Nucleus accumbens (tissue), 56 donors: ENCODE measurements at regions not wholly inside any gene's neighbourhood (a gene's known extent, or its start where the extent isn't known, plus 50 kb on each side); places are given as distances from the start of the nearest gene placed in this dataset.
"Not testable (repeated sequence)": the region's sequence is repeated elsewhere in the genome, so short reads cannot be mapped to it uniquely, and the experiment has no call there.

Experiments
- DNase-seq, 56 donors: peaks; one replicate each; lab custom pipeline; 2025; lab: John Stamatoyannopoulos, UW

DNA sequence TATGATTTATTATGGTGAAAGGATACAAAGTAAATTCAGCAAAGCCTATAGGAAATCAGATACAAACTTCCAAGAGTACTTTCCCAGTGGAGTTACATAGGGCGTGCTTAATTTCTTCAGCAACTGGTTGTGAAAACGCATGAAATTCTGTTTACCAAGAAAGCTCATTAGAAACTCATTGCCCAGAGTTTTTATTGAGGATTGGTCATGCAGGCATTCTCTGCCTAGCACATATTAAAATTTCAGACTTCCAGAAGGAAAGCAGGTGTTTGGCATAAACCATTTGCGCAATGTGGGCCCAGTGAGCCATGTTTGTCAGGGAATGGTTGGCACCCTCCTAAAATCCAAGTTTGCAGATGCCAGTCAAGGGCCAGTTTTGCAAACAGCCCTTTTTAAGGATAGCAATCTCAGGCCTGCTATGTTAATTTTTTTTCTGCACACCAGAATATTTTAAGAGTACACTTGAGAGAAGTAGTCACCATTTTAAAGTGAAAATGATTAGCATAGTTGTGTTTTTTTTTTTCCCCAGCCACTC is 311.1 kb upstream of the CHD1 start:
- no peak for DNase-seq

DNA sequence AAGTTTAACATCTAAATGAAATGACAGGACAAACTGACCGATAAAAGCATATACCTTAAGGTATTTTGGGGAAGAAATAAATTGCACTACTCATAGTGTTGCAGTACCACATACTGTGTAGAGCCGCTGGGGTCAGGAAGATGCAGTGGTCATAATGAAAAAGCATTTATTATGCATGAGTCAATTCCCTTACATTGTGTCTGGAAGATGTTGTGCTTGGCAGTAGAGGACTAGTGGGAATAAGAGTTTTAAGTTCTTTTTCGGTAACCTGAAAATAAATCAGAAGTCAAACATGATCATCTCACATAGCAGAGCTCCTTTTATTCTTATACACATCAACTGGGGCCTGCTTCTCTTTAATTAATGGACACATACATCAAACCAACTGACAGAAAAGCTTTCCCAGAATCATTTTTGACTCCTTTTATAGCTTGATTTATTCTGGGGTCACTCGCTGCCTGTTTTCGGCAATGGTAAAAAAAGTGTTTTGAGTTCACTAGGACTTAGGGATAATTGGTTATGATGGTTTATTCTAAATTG is 262.5 kb upstream of the CHD1 start:
- DNase-seq, result no peak

DNA sequence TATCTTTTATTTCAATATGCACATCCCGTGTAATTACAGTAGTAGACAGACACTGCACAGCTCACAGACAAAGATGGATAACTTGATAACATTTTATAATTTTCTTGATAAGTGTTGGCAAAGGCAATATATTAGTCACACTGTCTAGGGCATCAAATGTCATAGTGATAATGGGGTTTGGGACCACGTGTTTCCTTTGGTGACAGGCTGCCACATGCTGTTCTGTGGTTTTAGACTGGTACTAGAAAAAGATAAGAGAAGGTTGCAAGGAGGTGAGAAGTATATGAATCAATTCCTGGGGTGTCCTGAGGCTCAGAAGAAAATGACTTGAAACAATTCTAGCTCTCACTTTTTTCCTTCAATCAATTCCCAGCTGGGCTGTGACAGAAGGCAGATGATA is 258.8 kb upstream of the CHD1 start:
- DNase-seq, result no peak

DNA sequence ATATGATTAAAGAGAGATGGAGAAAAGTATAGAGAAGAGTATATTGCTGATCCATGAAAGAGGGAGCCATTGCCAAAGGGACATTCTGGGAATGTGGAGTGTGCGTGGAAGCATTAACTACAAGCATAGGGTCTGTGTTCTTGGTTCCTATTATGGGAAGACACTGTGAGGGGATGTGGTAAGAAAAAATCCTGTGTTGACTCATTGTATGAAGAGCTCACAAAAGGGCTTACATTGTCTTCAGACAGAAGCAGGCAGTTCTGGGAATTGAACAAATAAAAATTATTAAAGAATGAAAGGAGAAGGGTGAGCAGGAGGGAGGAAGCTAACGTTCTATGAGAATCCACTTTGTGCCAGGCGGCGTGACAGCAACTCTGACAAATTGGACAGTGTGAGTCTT is 250.4 kb upstream of the CHD1 start:
- DNase-seq, result no peak

DNA sequence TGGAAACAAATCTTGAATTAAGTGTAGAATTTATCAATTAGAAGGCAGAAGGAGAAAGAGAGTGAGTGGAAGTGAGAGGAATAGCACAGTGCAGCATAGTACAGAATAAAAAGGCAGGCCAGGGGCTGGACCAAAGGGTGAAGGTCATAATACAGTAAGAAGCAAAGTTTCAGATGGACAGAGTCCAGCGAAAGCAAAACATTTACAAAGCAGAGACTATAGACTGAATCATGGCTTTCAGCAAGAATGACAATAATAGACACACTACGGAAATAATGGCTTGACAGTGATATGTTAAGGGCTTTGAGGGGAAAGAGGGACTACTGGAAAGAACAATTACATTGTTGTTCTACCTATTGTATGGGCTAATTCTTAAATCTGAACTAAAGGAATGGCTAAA is 249.0 kb upstream of the CHD1 start:
- no peak for DNase-seq

DNA sequence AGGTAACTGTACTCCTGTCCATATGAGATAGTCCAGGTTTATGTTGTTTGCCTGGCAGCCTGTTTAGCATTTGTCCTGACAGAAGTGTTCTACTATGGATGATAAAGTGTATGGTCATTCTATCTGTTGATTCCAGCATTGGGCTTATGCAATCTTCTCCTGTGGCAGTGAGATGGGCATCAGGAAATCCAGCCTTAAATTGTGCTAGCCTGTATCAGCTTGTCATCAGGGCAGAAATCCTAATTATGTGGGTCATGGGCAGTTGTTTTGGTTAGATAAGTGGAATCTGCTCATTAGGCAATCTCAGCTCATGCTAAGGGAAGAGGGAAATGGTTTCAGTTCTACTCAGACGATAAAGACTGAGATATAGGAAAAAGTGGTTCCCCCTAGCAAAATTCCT is 247.4 kb upstream of the CHD1 start:
- no peak for DNase-seq

DNA sequence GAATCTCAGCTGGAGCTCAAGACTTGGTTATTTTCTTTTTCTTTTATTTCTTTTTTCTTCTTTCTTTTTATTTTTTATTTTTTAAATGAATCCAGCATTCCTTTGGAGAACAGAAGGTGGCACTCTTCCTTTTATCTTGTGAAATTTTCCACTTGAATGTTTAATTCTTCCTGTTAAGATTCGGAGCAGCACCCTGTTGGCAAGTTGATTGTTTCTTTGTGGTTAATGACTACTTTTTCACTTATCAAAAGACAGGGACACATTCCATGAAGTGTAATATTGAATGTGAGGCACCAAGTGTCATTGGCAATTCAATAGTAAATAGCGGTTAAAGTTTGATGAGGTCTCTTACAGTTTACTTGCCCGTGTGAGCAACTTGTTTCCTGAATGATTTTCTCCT is 240.5 kb upstream of the CHD1 start:
- no peak for DNase-seq

DNA sequence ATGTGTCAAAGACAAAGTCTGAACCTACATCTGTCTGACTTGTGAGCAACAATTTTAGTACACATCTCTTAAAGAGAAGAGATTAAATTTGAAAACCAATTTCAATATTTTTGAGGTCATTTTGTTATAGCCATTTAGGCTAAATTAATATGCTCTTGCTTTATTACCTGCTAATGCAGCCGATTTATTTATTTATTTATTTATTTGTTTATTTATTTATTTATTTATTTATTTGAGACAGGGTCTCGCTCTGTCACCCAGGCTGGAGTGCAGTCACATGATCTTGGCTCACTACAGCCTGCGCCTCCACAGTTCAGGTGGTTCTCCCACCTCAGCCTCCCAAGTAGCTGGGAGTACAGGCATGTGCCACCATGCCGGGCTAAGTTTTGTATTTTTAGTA is 232.7 kb upstream of the CHD1 start:
- not testable (repeated sequence) for DNase-seq

DNA sequence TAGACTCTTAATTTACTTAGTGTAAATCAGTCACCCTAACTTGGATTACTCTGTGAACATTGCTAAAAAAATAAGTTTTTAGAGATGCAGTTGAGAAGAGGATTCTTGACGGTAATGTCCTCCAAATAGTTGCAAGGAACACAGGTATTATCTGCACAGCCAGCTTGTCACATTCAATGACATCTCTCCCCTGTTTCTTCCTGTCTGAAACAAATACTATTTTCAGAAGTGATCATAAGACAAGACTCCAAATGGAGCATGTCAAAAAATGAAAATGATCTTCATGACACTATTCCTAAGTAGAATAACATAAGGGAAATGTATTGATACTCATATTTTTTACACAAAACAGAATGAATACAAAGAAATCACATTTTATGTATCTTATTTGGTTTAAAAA is 227.9 kb upstream of the CHD1 start:
- DNase-seq, result no peak

DNA sequence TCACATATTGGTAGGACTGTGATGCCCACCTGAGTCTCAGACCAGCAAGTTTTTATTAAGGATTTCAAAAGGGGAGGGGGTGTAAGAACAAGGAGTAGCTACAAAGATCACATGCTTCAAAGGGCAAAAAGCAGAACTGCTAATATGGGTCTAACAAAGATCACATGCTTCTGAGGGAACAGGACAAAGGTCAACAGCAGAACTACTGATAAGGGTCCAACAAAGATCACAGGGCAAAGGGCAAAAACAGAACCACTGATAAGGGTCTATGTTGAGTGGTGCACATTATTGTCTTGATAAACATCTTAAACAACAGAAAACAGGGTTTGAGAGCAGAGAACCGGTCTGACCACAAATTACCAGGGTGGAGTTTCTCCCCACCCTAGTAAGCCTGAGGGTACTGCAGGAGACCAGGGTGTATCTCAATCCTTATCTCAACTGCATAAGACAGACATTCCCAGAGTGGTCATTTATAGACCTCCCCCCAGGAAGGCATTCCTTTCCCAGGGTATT is 214.5 kb upstream of the CHD1 start:
- DNase-seq, result not testable (repeated sequence)

DNA sequence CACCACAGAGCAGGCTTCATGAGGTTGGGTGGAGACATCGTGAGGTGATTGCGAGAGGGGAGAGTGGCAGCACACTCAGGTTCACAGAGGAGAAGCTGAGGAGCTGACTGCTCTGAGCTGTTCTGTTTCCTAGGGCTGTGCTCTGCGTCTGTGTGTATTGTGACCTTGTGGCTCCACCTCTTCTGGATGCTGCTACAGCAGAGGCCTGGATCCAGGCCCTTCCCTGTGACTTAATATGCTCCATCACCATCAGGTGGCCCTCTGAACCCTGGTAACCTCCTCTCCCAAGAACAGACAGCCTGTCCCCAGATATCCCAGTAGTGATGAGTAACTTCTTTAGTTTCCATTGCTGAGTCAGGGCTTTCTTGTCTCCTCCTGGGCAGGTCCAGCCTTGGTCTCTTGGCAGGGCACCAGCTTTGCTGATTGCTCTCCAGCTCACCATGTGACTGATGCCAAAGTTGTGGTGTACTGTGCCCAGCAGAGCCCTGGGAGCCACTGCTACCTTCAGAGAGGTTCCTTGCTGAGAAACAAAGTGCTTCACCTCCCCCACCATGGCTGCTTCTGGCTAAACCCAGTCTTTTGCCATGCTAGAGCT is 212.8 kb upstream of the CHD1 start:
- no peak for DNase-seq

DNA sequence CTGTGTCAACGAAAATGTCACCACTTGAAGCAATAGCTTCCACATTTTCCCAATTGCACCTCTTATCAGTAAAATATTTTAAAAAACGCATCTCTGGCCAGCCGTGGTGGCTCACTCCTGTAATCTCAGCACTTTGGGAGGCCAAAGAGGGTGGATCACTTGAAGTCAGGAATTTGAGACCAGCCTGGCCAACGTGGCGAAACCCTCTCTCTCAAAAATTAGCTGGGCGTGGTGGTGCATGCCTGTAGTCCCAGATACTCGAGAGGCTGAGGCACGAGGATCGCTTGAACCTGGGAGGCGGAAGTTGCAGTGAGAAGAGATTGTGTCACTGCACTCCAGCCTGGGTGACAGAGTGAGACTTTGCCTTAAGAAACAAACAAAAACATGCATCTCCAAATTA is 210.1 kb upstream of the CHD1 start:
- no peak for DNase-seq

DNA sequence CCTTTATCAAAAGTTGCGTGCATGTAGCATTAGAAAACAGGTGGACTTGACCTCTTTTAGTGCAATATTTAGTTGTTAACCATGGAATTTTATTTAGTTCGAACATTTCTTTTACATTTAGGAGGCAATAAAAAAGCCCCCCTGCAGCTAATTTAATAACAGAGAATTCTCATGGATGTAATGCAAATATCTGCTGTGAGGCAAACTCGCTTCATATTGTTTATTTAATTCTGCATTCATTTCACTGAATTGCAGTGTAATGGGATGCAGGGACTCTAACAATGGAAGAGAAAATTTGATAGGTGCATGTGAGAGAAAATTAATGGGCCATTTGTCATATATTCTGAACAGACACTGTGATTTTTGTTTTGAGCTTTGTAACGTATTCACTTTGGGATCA is 205.1 kb upstream of the CHD1 start:
- no peak for DNase-seq

DNA sequence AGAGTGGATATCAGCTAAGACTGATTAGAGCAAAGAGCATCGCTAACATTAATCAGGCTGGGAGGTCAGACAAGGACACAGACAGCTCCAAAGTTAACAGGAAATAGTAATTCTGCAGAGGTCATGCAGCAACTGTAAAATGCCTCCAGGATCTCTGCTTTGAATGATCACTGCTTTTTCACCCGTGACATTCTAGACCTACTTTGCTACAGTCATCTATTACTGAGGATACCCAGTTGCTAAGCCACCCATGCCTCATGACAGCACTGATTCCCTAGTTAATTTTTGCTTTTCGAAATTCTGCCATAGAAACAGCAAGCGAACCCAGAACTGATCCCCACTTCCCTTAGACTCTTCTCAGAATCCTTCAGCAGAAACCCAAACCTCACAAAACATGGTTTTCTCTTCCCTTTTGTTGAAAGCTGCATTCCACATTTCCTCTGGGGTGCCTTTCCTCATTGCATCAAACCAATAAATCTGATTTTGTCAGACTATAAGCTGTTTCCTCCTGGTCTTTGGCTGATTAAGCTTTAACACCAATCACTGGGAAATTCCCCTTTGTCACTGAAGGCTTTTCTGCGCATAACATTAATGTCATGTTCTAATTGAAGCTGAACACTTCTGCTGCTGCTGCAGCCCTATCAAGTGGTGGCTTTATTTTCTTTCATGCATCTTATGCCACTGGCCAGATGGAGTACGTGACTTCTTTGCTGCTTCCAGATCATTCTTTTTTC is 201.1 kb upstream of the CHD1 start:
- no peak for DNase-seq

DNA sequence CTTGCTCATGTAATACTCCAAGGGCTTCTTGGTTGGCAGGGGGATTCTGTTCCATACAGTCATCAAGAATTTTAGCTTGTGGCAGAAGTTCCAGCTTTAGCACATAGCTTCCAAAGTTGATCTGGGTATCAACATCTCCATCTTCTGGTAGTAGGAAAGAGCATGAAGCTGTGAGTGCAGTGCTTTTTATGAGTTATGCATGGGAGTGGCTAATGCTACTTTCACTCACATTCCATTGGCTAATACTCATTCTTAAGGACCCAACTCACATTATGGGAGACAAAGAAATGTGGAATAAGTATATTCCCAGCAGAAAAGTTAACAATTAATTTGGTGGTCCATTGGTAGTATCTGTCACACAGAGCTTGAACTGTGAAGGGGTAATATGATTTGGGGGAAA is 194.2 kb upstream of the CHD1 start:
- no peak for DNase-seq

DNA sequence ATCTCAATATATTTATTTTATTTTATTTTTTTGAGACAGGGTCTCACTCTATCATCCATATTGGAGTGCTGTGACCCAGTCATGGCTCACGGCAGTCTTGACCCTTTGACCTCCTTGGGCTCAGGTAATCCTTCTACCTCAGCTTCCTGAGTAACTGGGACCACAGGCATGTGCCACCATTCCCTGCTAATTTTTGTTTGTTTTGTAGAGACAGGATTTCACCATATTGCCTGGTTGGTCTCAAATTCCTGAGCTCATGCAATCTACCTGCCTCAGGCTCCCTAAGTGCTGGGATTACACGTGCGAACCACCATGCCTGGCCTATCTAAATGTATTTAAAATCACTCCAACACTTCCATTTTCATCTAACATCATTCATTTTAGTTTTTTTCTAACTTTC is 190.5 kb upstream of the CHD1 start:
- no peak for DNase-seq

DNA sequence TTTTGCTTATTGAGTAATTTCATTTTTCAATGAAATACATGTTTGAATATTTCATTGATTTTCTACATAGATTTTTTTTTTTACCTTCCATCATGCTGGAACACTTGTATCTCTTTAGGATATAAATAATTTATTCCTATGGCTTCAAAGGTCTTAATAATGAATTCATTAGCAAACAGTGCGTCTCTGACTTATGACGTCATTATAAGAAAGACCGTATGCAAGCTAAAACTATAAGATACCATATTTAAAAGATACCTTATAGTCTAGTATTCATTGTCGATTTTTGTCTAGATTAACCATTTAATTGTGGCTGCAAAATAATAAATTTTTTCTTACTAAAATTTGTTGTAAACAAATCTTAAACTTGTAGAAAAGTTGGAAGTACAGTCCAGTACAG is 187.7 kb upstream of the CHD1 start:
- DNase-seq, result no peak

DNA sequence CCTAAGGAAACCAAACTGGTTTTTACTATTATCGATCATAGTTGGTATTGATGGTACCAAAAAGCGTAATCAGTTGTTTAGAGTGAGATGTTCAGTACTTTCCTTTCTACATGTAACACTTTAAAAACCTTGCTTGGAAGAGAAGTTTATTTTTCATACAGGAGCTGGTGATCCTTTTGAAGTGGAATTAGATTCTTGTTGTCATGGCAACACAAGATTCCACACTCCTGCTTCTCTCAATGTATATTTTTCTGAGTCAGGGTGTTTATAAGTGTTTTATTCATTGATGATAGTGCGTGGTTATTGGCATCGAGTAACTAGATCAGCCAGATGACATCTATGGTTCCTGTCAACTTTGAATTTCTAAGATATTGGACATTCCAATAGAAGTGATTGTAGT is 181.1 kb upstream of the CHD1 start:
- no peak for DNase-seq

DNA sequence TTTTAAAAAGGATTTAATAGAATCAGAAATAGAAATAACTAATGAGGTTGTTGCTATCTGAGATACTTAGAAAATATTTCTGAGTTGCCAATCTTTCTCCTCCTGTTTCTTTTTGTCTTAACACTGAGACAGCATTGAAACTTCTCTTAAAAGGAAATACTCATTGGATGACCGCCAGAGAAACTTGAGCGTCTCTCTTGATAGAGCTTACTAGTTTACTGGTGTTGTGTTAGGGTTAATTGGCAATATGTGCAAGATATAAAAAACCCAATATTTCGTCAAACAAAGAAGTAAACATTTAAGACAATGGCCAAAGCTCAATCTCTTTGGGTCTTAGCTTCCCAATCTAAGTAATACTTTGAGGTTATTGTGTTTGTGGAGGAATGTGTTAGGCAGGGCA is 176.4 kb upstream of the CHD1 start:
- no peak for DNase-seq

DNA sequence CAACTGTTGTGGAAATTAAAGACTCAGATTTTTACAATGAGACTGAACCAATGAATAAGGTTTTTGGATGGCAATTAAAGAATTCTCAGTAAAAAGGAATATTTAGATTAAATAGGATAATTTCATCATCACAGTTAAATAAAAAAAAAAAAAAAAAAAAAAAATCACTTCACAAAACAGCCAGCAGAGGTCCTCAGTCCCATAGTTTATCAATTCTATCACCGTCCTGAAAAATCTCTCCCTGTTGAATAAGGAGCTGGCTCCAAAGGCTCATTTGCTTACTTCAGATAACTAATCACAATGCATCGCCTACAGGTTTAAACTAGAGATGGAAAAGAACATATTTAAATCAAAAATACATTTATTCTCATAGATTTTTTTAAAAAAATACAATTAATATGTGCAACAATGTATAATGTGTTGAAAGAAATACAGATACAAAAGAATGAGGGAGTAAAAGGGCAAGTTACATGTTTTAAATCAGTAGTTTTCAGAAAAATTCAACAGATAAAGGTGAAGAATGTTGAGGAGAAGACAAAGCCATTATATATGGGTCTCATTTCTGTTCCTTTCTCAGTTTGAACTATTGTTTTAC is 175.8 kb upstream of the CHD1 start:
- DNase-seq, result peak in 1 of 56 donors; percentile 0

DNA sequence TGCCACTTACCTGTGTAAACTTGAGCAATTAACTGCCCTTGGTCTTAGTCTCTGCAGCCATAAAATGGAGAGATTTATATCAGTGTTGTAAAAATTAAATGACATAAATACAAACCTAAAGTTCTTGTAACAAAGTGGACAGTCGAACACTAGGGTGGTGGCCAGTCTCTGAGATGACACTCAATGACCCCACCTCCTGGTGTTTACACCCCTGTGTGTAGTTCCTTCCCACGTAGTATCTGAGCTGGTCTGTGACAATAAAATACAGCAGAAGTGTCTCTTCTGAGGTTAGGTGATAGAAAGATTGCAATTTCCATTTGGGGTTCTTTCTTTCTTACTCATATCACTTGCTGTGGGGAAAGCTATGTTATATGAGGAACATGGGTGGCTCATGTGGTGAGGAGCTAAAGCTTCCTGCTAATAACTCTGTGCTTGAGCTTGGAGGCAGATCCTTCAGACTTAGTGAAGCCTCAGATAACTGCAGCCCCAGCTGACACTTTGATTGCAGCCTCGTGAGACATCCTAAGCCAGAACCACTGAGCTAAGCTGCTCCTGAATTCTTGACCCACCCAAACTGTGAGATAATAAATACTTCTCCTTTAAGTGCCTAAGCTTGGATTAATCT is 173.4 kb upstream of the CHD1 start:
- DNase-seq, result no peak
